Adrenal gland (tissue), 9 donors: ENCODE measurements at regions not wholly inside any gene's neighbourhood (a gene's known extent, or its start where the extent isn't known, plus 50 kb on each side); places are given as distances from the start of the nearest gene placed in this dataset.

Experiments used
- DNase-seq, 7 donors: peaks; one replicate each; pipeline ENCODE4 v3.0.0-alpha.2; 2019 to 2020
- H3K27ac ChIP-seq, 5 donors: fragments of 200-600 bp; sonication (generic) in 4 of 5; 1 replicate in 3 of 5; 2 replicates in 2 of 5; pipeline versions ENCODE4 v1.5.1 to v1.8.0; 2016 to 2020; ENCODE audit warnings: mild to moderate bottlenecking in 1 of 5
- H3K27me3 ChIP-seq: fragments of 200-600 bp; 2 replicates; pipeline ENCODE4 v1.8.0; 2021
- H3K36me3 ChIP-seq, 2 donors: fragments of 200-600 bp; replicated peaks in 1 of 2; 1 replicate in 1 of 2; 2 replicates in 1 of 2; pipeline versions ENCODE4 v1.5.1 to v1.8.0; 2018 to 2022
- H3K4me1 ChIP-seq, 2 donors: fragments of 200-600 bp; replicated peaks in 1 of 2; 1 replicate in 1 of 2; 2 replicates in 1 of 2; pipeline versions ENCODE4 v1.5.1 to v1.8.0; 2018 to 2021
- H3K4me3 ChIP-seq, 4 donors: fragments of 200-600 bp; sonication (generic) in 3 of 4; one replicate each; pipeline ENCODE4 v1.5.1; 2016 to 2018
- H3K9me3 ChIP-seq, 3 donors: fragments of 200-600 bp; sonication (generic) in 1 of 3; replicated peaks in 1 of 3; 1 replicate in 2 of 3; 2 replicates in 1 of 3; pipeline versions ENCODE4 v1.5.1 to v1.8.0; 2016 to 2021
- CTCF ChIP-seq, 6 experiments: fragments of 450-650 bp in 4 of 6; fragments of 200-600 bp in 2 of 6; sonication (generic) in 1 of 6; IDR thresholded peaks; 1 replicate in 5 of 6; 2 replicates in 1 of 6; pipeline versions ENCODE4 v1.5.1 to v1.8.0; 2016 to 2021; ENCODE audit warnings: antibody characterized with exemption in 6 of 6, mild to moderate bottlenecking in 2 of 6, moderate library complexity in 1 of 6
- POLR2A ChIP-seq, 2 donors: fragments of 450-650 bp; IDR thresholded peaks; one replicate each; pipeline ENCODE4 v1.6.1; 2017; ENCODE audit warnings: antibody characterized with exemption in 2 of 2, mild to moderate bottlenecking in 2 of 2, moderate library complexity in 1 of 2
- WGBS, 4 donors: extraction: QIAGEN DNeasy Blood & Tissue Kit in 2 of 4; methylation state at CpG; one replicate each; pipeline versions ENCODE4 v1.1.5 to v1.1.7; 2013 to 2017; 5-methylcytosine and 5-hydroxymethylcytosine counted together
- intact Hi-C, 2 donors: fragments of 100-400 bp; cut with DNase I; formaldehyde crosslinking; loops; one replicate each; pipeline versions ENCODE4 v1.14.1 to v1.15.0; 2022 to 2023
- donor health status: healthy with polysubstance abuse.
- donor health status: Bipolar disorder and iron deficiency.
- donor health status: DM: yes; HTN: yes; CAD: no.
- donor health status: DM: no; HTN: no; CAD: no.
- donor health status: DM: no; HTN: no; CAD: no.

GRCh38 chr1:190540366-190540765 is 62.7 kb upstream of the BRINP3 start:
- no peak for DNase-seq
- Histone ChIP-seq H3K36me3 (no peaks in the 10 kb centered on the region), H3K4me1 (no peaks in the 10 kb centered on the region), H3K4me3 (no peak overlapping the region), H3K9me3 (no peaks in the 10 kb centered on the region), H3K27me3 (no peaks in the 10 kb centered on the region), H3K27ac (no peak overlapping the region)
- TF ChIP-seq CTCF (IDR thresholded peaks at IDR 0.05) (no peak), POLR2A (IDR thresholded peaks at IDR 0.05) (no peak)
- intact Hi-C loops, result no loop called here

- H3K36me3 ChIP-seq, result no peaks in the 10 kb centered on the region
- H3K9me3 ChIP-seq, result no peaks in the 10 kb centered on the region
- WGBS, 4 donors, result 43 to 48% (median 46%) methylated on average over 1 of the region's 1 CpG
- H3K27me3 ChIP-seq, result no peaks in the 10 kb centered on the region
- no peak overlapping the region for H3K27ac ChIP-seq
- no peak overlapping the region for H3K4me3 ChIP-seq
- no peak for TF ChIP-seq POLR2A (IDR thresholded peaks at IDR 0.05)
- no peak for TF ChIP-seq CTCF (IDR thresholded peaks at IDR 0.05)
- intact Hi-C loops, result no loop called here
- no peaks in the 10 kb centered on the region for H3K4me1 ChIP-seq
- DNase-seq, result no peak
Observed at GRCh38 chr1:190551638-190552037, 74.0 kb upstream of the BRINP3 start.

- Histone ChIP-seq H3K27ac (no peak overlapping the region), H3K4me1 (no peaks in the 10 kb centered on the region), H3K4me3 (no peak overlapping the region), H3K36me3 (no peaks in the 10 kb centered on the region), H3K9me3 (no peaks in the 10 kb centered on the region), H3K27me3 (no peaks in the 10 kb centered on the region)
- no peak for DNase-seq
- TF ChIP-seq CTCF (IDR thresholded peaks at IDR 0.05), result no peak
- TF ChIP-seq POLR2A (IDR thresholded peaks at IDR 0.05), result no peak
- 56 to 73% (median 71%) methylated on average over 1 of the region's 1 CpG for WGBS, 4 donors
- intact Hi-C loops, result loop anchor here in 1 of 2 donors (10.0 kb wide), 1 partner anchor 65 kb away; no protein-coding TSS in a partner anchor
Observed at GRCh38 chr1:190560161-190560681, 82.6 kb upstream of the BRINP3 start.

GRCh38 chr1:190563230-190563629 is 85.6 kb upstream of the BRINP3 start:
- Histone ChIP-seq H3K27me3 (no peaks in the 10 kb centered on the region), H3K4me3 (no peak overlapping the region), H3K36me3 (no peaks in the 10 kb centered on the region), H3K4me1 (no peaks in the 10 kb centered on the region), H3K27ac (no peak overlapping the region), H3K9me3 (no peaks in the 10 kb centered on the region)
- intact Hi-C loops, result loop anchor here in 1 of 2 donors (10.0 kb wide), 1 partner anchor 62 kb away; no protein-coding TSS in a partner anchor
- no peak for TF ChIP-seq CTCF (IDR thresholded peaks at IDR 0.05)
- no peak for TF ChIP-seq POLR2A (IDR thresholded peaks at IDR 0.05)
- 78 to 87% (median 84%) methylated on average over 6 to 9 of the region's 9 CpGs for WGBS, 4 donors
- no peak for DNase-seq
